ENCODE measurements at regions not wholly inside any gene's neighbourhood (a gene's known extent, or its start where the extent isn't known, plus 50 kb on each side); places are given as distances from the start of the nearest gene placed in this dataset.

- TF ChIP-seq ZBTB33 (IDR thresholded peaks at IDR 0.05; ENCODE audit: extremely low read depth, insufficient replicate concordance, low read length) (no peak), CEBPB (IDR thresholded peaks at IDR 0.05; ENCODE audit: low read depth) (no peak), REST (IDR thresholded peaks at IDR 0.05; ENCODE audit: low read depth) (no peak), CBX3 (IDR thresholded peaks at IDR 0.05; ENCODE audit: low read depth) (no peak), JUND (IDR thresholded peaks at IDR 0.05) (no peak), ATF3 (IDR thresholded peaks at IDR 0.05) (no peak)
Observed at GRCh38 chr12:115760231-115760630, 517.3 kb downstream of the MED13L start (continued).

- no peaks in the 10 kb centered on the region for H3K9me3 ChIP-seq (ENCODE audit: control insufficient read depth in 1 of 2, insufficient read depth in 1 of 2, low read depth in 1 of 2, low read length in 2 of 2)
- no peak overlapping the region for H3K27ac ChIP-seq (ENCODE audit: low read depth, low read length)
- no peak for DNase-seq (ENCODE audit: low read depth, low spot score)
- H3K4me2 ChIP-seq (ENCODE audit: low read length), result no peak overlapping the region
- no peaks in the 10 kb centered on the region for H3K4me1 ChIP-seq (ENCODE audit: control insufficient read depth in 1 of 2, insufficient read depth in 2 of 2, low read length in 2 of 2)
- H4K20me1 ChIP-seq (ENCODE audit: insufficient read depth), result no peaks in the 10 kb centered on the region
- no peak overlapping the region for H3K4me3 ChIP-seq (replicated peaks in 1 of 2; ENCODE audit: low read depth in 1 of 2, low read length in 2 of 2)
- intact Hi-C loops (cut with micrococcal nuclease), result loop anchor here (5.0 to 10.0 kb wide), 2 partner anchors 158 to 824 kb away; no protein-coding TSS in a partner anchor
- CTCF ChIA-PET, result no interaction called here
- BruUV-seq (replicated peaks), result no TSS peak
- no peak overlapping the region for H2AFZ ChIP-seq (ENCODE audit: low read depth, low read length, poor library complexity, severe bottlenecking)
- no peaks in the 10 kb centered on the region for H3K9me2 ChIP-seq (ENCODE audit: insufficient read depth)
- RAD21 ChIA-PET (ENCODE audit: low non-redundant PET in 1 of 2, low total read pairs in 2 of 2, uncharacterized antibody in 2 of 2, unreplicated experiment in 2 of 2), result no interaction called here
- ATAC-seq, result no peak
- POLR2A ChIA-PET, result no interaction called here
- no peaks in the 10 kb centered on the region for H3K36me3 ChIP-seq (ENCODE audit: control insufficient read depth in 1 of 2, insufficient read depth in 2 of 2, low read length in 2 of 2)
- peaks cover 52% of the 10 kb centered on the region for H3K27me3 ChIP-seq (ENCODE audit: insufficient read depth, low read length)
- no peaks in the 10 kb centered on the region for H3K79me2 ChIP-seq (ENCODE audit: insufficient read depth, low read length)
- no peak overlapping the region for H3K9ac ChIP-seq (ENCODE audit: low read length)
- no peak for TF ChIP-seq EZH2phosphoT487 (IDR thresholded peaks at IDR 0.05; ENCODE audit: borderline replicate concordance)
- no peak for TF ChIP-seq CTCF (IDR thresholded peaks at IDR 0.05 in 2 of 3, conservative IDR thresholded peaks at IDR 0.05 in 1 of 3; ENCODE audit: borderline replicate concordance in 1 of 3, insufficient read depth in 1 of 3, low read depth in 2 of 3, low read length in 2 of 3)
- TF ChIP-seq YY1 (IDR thresholded peaks at IDR 0.05; ENCODE audit: extremely low read depth, insufficient replicate concordance, low read depth, low read length), result no peak
- TF ChIP-seq SRF (IDR thresholded peaks at IDR 0.05; ENCODE audit: low read depth), result no peak
- TF ChIP-seq EGR1 (IDR thresholded peaks at IDR 0.05; ENCODE audit: low read depth), result no peak
- TF ChIP-seq CEBPB (IDR thresholded peaks at IDR 0.05; ENCODE audit: low read depth), result no peak
- TF ChIP-seq ATF3 (IDR thresholded peaks at IDR 0.05), result no peak
Observed at GRCh38 chr12:115758877-115759620, 518.4 kb downstream of the MED13L start.

All from HCT116 (cell line).